Panc1 (cell line): ENCODE measurements at regions not wholly inside any gene's neighbourhood (a gene's known extent, or its start where the extent isn't known, plus 50 kb on each side); places are given as distances from the start of the nearest gene placed in this dataset.

Experiments used
- ATAC-seq: fragments of 200-7000 bp; cut with Tn5 transposase; 2 replicates; pipeline ENCODE4 v1.9.1; 2020; ENCODE audit warnings: mild to moderate bottlenecking, moderate library complexity
- BruUV-seq: library from RNA; stranded (reverse); fragments of 400-500 nt; replicated peaks from 2 replicates; lab custom pipeline; 2021; lab: Mats Ljungman, UMichigan
- CTCF ChIA-PET: fragments of 300-600 bp; sonication (Branson Sonifier 250); formaldehyde crosslinking; loops from one replicate; lab custom pipeline; 2022; ENCODE audit warnings: antibody characterized with exemption; lab: Charles Lee
- POLR2A ChIA-PET: fragments of 300-600 bp; sonication (Branson Sonifier 250); formaldehyde crosslinking; loops from one replicate; lab custom pipeline; 2022; ENCODE audit warnings: antibody characterized with exemption; lab: Charles Lee
- DNase-seq: peaks from one replicate; pipeline ENCODE4 v3.0.0-alpha.2; 2010; ENCODE audit warnings: low read depth, low spot score
- H3K27ac ChIP-seq: 2 replicates; pipeline ENCODE4 v1.5.1; 2011; ENCODE audit warnings: mild to moderate bottlenecking, low read length, inconsistent platforms
- H3K27me3 ChIP-seq: fragments of 200-500 bp; sonication (Bioruptor generic); 2 replicates; pipeline ENCODE4 v1.6.0; 2014; ENCODE audit warnings: low read length, inconsistent platforms; ENCODE audit not compliant: control insufficient read depth, insufficient read depth
- H3K36me3 ChIP-seq: fragments of 200-500 bp; sonication (Bioruptor generic); 2 replicates; pipeline ENCODE4 v1.5.1; 2014; ENCODE audit warnings: inconsistent platforms, mild to moderate bottlenecking, low read length, moderate library complexity; ENCODE audit not compliant: control insufficient read depth, insufficient read depth
- H3K4me1 ChIP-seq: 2 replicates; pipeline ENCODE4 v1.5.1; 2011; ENCODE audit warnings: inconsistent platforms, mild to moderate bottlenecking, low read length, moderate library complexity; ENCODE audit not compliant: control insufficient read depth, insufficient read depth
- H3K4me3 ChIP-seq, 2 experiments: 2 replicates each; pipeline ENCODE4 v1.5.1; 2011 to 2012; ENCODE audit warnings: low read depth in 2 of 2, low read length in 2 of 2, mild to moderate bottlenecking in 2 of 2, inconsistent platforms in 1 of 2, moderate library complexity in 1 of 2
- H3K9me3 ChIP-seq: fragments of 200-500 bp; sonication (Bioruptor generic); 2 replicates; pipeline ENCODE4 v1.5.1; 2014; ENCODE audit warnings: low read depth, mild to moderate bottlenecking, inconsistent platforms, low read length, moderate library complexity; ENCODE audit not compliant: control insufficient read depth, insufficient read depth
- POLR2AphosphoS5 ChIP-seq: IDR thresholded peaks from 2 replicates; pipeline ENCODE4 v1.6.1; 2012; ENCODE audit warnings: mild to moderate bottlenecking, low read depth, low read length, moderate library complexity
- SIN3A ChIP-seq: IDR thresholded peaks from 2 replicates; pipeline ENCODE4 v1.6.1; 2012; ENCODE audit warnings: low read depth, mild to moderate bottlenecking, low read length, moderate library complexity, borderline replicate concordance; ENCODE audit not compliant: insufficient read depth
- TCF7L2 ChIP-seq: IDR thresholded peaks from 2 replicates; pipeline ENCODE4 v1.6.1; 2011; ENCODE audit warnings: mild to moderate bottlenecking, low read depth, low read length, inconsistent platforms
- in situ Hi-C: cut with HindIII; loops from 2 replicates; pipeline ENCODE4 v1.10.0; 2016; ENCODE audit warnings: low sequenced_read_pairs, low pct_unique_long_range_greater_than_20kb
- intact Hi-C: fragments of 100-400 bp; cut with micrococcal nuclease; formaldehyde crosslinking; loops from one replicate; pipeline ENCODE4 v1.10.0; 2022; ENCODE audit not compliant: unreplicated experiment
- TF ChIP-seq, protein P1 (sequence below): fragments of 450-650 bp; IDR thresholded peaks from 2 replicates; pipeline ENCODE4 v1.5.1; 2017; ENCODE audit warnings: mild to moderate bottlenecking
- TF ChIP-seq, protein P2 (sequence below), 2 experiments: IDR thresholded peaks; 2 replicates each; pipeline ENCODE4 v1.6.1; 2011 to 2012; ENCODE audit warnings: low read depth in 2 of 2, control low read depth in 1 of 2, low read length in 1 of 2, mild to moderate bottlenecking in 1 of 2, moderate library complexity in 1 of 2; ENCODE audit not compliant: insufficient read depth in 1 of 2

GRCh38 chr17:6278376-6278775 is 156.5 kb downstream of the AIPL1 start:
- Histone ChIP-seq H3K36me3 (no peaks in the 10 kb centered on the region), H3K9me3 (no peaks in the 10 kb centered on the region), H3K27me3 (no peaks in the 10 kb centered on the region), H3K4me3 (no peak overlapping the region), H3K27ac (no peak overlapping the region), H3K4me1 (no peaks in the 10 kb centered on the region)
- CTCF ChIA-PET: no interaction called here
- in situ Hi-C loops: no loop called here
- BruUV-seq: no TSS peak
- TF ChIP-seq, protein P1, sequence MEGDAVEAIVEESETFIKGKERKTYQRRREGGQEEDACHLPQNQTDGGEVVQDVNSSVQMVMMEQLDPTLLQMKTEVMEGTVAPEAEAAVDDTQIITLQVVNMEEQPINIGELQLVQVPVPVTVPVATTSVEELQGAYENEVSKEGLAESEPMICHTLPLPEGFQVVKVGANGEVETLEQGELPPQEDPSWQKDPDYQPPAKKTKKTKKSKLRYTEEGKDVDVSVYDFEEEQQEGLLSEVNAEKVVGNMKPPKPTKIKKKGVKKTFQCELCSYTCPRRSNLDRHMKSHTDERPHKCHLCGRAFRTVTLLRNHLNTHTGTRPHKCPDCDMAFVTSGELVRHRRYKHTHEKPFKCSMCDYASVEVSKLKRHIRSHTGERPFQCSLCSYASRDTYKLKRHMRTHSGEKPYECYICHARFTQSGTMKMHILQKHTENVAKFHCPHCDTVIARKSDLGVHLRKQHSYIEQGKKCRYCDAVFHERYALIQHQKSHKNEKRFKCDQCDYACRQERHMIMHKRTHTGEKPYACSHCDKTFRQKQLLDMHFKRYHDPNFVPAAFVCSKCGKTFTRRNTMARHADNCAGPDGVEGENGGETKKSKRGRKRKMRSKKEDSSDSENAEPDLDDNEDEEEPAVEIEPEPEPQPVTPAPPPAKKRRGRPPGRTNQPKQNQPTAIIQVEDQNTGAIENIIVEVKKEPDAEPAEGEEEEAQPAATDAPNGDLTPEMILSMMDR: no peak
- TF ChIP-seq TCF7L2: no peak
- no peak for TF ChIP-seq SIN3A
- TF ChIP-seq, protein P2, sequence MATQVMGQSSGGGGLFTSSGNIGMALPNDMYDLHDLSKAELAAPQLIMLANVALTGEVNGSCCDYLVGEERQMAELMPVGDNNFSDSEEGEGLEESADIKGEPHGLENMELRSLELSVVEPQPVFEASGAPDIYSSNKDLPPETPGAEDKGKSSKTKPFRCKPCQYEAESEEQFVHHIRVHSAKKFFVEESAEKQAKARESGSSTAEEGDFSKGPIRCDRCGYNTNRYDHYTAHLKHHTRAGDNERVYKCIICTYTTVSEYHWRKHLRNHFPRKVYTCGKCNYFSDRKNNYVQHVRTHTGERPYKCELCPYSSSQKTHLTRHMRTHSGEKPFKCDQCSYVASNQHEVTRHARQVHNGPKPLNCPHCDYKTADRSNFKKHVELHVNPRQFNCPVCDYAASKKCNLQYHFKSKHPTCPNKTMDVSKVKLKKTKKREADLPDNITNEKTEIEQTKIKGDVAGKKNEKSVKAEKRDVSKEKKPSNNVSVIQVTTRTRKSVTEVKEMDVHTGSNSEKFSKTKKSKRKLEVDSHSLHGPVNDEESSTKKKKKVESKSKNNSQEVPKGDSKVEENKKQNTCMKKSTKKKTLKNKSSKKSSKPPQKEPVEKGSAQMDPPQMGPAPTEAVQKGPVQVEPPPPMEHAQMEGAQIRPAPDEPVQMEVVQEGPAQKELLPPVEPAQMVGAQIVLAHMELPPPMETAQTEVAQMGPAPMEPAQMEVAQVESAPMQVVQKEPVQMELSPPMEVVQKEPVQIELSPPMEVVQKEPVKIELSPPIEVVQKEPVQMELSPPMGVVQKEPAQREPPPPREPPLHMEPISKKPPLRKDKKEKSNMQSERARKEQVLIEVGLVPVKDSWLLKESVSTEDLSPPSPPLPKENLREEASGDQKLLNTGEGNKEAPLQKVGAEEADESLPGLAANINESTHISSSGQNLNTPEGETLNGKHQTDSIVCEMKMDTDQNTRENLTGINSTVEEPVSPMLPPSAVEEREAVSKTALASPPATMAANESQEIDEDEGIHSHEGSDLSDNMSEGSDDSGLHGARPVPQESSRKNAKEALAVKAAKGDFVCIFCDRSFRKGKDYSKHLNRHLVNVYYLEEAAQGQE (IDR thresholded peaks at IDR 0.05; ENCODE audit: insufficient read depth in 1 of 2, low read depth in 2 of 2, low read length in 1 of 2): no peak
- TF ChIP-seq POLR2AphosphoS5: no peak
- DNase-seq: no peak
- POLR2A ChIA-PET: no interaction called here
- ATAC-seq: no peak
- intact Hi-C loops: no loop called here

GRCh38 chr17:6276711-6277110 is 158.2 kb downstream of the AIPL1 start:
- Histone ChIP-seq H3K9me3 (no peaks in the 10 kb centered on the region), H3K4me1 (no peaks in the 10 kb centered on the region), H3K27me3 (0 out of 2 replicates have a peak, but pooled peaks cover 2% of the 10 kb centered on the region), H3K36me3 (no peaks in the 10 kb centered on the region), H3K27ac (no peak overlapping the region), H3K4me3 (no peak overlapping the region)
- no TSS peak for BruUV-seq
- POLR2A ChIA-PET: no interaction called here
- in situ Hi-C loops (no loop called here), intact Hi-C loops (no loop called here)
- TF ChIP-seq SIN3A: no peak
- TF ChIP-seq, protein P1: peak; percentile 28
- no peak for ATAC-seq
- no peak for DNase-seq
- CTCF ChIA-PET: no interaction called here

GRCh38 chr17:6274310-6274709 is 160.6 kb downstream of the AIPL1 start:
- intact Hi-C loops: no loop called here
- CTCF ChIA-PET: no interaction called here
- no peaks in the 10 kb centered on the region for H3K36me3 ChIP-seq
- in situ Hi-C loops: no loop called here
- H3K27ac ChIP-seq: no peak overlapping the region
- 0 out of 2 replicates have a peak, but pooled peaks cover 2% of the 10 kb centered on the region for H3K27me3 ChIP-seq
- DNase-seq: no peak
- no TSS peak for BruUV-seq
- H3K9me3 ChIP-seq: no peaks in the 10 kb centered on the region
- no peaks in the 10 kb centered on the region for H3K4me1 ChIP-seq
- TF ChIP-seq POLR2AphosphoS5 (no peak), TCF7L2 (no peak)
- TF ChIP-seq, protein P2 (IDR thresholded peaks at IDR 0.05; ENCODE audit: insufficient read depth in 1 of 2, low read depth in 2 of 2, low read length in 1 of 2): no peak
- POLR2A ChIA-PET: no interaction called here
- ATAC-seq: no peak
- H3K4me3 ChIP-seq: no peak overlapping the region
